Gastrocnemius medialis (tissue), 4 donors: ENCODE measurements at regions not wholly inside any gene's neighbourhood (a gene's known extent, or its start where the extent isn't known, plus 50 kb on each side); places are given as distances from the start of the nearest gene placed in this dataset.

Source experiments
- POLR2A ChIP-seq, 2 donors: fragments of 450-650 bp; IDR thresholded peaks; one replicate each; pipeline ENCODE4 v1.6.1; 2017; ENCODE audit warnings: antibody characterized with exemption in 2 of 2, mild to moderate bottlenecking in 2 of 2, moderate library complexity in 2 of 2
- TF ChIP-seq, protein P1 (sequence below), 5 experiments: fragments of 450-650 bp in 3 of 5; fragments of 200-600 bp in 2 of 5; sonication (generic) in 2 of 5; IDR thresholded peaks in 4 of 5; conservative IDR thresholded peaks in 1 of 5; 1 replicate in 4 of 5; 2 replicates in 1 of 5; pipeline ENCODE4 v1.5.1; 2016 to 2019; ENCODE audit warnings: antibody characterized with exemption in 5 of 5, mild to moderate bottlenecking in 3 of 5, moderate library complexity in 3 of 5

DNA sequence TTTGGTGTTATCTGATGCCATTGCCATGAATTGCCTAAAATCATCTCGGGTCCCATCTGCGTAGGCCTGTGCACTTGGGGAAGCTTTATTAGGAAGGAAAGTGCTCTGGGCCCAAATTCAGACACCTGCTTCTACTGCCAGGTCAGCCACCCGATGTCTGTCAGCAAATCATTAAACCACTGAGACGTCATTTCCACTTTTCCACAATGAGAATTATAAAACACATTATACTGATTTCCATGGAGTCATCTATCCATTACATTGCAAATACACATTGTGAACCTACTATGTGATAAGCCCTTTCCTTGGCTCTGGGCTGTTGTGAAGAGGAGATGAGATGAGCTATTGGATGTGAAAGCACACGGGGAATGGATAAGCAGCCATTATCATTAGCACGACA is 1022.9 kb downstream of the BCL11B start:
- TF ChIP-seq, protein P1, sequence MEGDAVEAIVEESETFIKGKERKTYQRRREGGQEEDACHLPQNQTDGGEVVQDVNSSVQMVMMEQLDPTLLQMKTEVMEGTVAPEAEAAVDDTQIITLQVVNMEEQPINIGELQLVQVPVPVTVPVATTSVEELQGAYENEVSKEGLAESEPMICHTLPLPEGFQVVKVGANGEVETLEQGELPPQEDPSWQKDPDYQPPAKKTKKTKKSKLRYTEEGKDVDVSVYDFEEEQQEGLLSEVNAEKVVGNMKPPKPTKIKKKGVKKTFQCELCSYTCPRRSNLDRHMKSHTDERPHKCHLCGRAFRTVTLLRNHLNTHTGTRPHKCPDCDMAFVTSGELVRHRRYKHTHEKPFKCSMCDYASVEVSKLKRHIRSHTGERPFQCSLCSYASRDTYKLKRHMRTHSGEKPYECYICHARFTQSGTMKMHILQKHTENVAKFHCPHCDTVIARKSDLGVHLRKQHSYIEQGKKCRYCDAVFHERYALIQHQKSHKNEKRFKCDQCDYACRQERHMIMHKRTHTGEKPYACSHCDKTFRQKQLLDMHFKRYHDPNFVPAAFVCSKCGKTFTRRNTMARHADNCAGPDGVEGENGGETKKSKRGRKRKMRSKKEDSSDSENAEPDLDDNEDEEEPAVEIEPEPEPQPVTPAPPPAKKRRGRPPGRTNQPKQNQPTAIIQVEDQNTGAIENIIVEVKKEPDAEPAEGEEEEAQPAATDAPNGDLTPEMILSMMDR (IDR thresholded peaks at IDR 0.05 in 4 of 5, conservative IDR thresholded peaks at IDR 0.05 in 1 of 5) = no peak
- TF ChIP-seq POLR2A (IDR thresholded peaks at IDR 0.05) = no peak
